ENCODE measurements at regions not wholly inside any gene's neighbourhood (a gene's known extent, or its start where the extent isn't known, plus 50 kb on each side); places are given as distances from the start of the nearest gene placed in this dataset.

DNA sequence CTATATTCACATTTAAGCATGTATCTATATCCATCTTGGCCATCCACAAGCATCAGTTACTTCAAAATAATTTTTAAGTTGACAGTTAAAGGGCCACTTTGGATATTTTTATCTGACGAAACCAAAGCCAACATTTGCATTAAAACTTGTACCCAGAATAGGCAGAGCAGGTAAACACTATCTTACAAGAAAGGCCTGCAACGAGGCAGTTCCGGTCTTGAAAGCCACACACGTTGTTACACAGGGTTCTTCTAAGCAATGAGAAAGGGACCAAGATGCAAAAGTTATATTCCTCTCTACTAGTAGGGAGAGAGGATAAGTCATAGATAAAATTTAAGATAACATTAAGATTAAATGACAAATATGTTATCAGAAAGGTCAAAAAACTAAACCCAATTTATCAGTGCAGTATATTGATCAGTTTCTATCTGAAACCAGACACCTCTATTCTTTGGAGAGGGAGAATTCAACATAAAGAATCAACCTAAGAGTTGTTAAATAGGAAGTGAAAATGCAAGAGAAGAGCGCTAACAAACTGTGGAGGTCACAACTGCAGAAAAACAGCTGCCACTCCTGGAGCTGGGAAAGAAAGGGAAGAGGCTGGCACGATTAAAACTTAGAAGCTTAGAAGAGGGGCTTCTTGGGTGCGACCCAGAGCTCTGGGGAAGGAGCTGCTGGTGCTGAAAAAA, 701.3 kb downstream of the TNS3 start:
- DNase-seq (ENCODE audit: low read depth in 2 of 2) = no peak

DNA sequence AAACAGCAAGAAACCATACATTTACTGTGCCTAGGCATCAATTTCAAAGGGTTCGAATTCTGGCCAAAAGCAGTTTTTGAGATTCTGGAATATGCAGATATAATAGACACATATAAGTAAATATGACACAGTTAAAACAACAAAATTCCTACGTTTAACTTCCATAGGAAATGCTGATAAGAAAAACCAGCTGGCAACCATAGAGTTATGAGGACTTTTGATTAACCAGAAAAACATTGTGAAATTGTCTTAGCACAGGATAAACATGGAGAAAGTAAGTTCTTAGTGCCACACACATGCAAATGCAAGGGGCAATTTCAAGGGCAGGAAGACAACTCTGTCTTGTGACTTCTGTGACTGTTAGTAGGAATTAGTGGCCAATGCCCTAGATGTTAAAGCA, 702.1 kb downstream of the TNS3 start:
- DNase-seq (ENCODE audit: low read depth in 2 of 2) = no peak

DNA sequence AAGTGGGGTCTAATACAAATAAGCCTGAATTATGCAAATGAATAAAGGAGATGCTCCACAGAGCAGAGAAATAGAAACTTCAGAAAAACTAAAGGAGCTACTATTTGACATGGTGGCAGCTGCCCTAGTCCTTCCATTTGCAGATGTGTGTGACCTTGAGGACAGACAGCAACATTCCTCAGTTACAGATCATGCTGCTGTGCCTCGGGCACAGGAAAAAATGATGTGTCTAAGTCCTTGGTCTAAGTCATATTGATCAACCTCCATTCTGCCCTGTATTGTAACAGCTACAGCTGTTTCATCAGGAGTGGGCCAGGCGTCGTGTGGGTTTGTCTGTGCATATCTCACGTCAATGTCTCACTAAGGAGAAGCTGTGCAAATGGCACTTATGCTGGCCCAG, 710.4 kb downstream of the TNS3 start:
- DNase-seq (ENCODE audit: low read depth in 2 of 2) = no peak

DNA sequence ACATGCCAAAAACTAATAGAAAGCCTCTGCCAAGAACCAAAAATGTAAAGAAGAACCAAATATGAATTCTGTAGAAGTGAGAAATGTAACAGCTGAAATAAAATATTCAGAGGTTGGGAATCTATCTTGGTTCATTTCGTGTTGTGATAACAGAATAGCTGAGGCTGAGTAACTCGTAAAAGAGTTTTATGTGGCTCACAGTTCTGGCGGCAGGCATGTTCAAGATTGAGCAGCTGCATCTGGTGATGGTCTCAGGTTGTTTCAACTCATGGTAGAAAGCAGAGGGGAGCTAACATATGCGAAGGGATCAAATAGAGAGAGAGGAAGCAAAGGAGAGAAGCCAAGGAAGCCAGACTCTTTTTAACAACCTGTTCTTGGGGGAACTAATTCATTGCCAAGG, 717.2 kb downstream of the TNS3 start:
- DNase-seq (ENCODE audit: low read depth in 2 of 2) = no peak

DNA sequence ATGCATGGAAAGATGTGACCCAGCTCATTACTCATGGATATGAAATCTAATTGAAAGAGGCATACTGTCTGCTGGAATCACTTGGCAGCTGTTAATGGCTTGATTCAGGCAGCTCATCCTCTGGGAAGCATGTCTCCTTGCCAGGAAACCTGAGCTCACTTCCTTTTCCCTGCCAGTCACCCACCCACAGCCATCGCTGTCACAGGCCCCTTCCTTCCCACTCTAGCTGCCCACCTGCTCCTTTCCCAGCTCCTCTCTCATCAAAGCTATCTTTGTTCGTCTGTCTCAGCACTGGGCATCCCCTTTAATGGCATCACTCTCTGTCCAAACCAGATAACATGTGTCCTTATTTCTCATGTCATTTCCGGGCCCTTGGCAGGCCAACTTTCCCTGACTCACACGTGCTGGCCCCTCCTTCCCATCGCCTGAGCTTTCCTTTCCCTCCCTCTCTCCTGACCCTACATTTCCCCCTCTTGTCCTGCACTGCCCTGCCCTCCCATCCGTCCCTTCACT, 721.9 kb downstream of the TNS3 start:
- DNase-seq (ENCODE audit: low read depth in 2 of 2) = no peak

DNA sequence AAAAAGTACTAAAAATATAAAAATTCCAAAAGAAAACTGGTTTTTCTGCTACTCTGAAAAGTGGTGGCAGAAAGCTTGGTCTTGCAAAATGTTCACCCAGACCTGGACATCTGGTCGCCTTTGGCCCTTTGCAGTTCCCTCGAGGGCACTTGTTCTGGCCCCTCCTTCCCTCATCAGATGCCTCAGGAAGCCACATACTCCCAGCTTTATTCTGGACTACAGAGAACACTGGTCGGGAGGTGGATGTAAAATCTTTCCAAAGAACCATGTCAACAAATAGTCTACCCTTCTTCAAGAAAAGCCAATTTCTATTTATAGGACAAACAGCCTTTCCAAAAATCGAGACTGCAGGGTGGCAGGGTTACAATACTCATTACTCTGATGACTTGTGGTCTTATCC, 726.1 kb downstream of the TNS3 start:
- no peak for DNase-seq (ENCODE audit: low read depth in 2 of 2)

DNA sequence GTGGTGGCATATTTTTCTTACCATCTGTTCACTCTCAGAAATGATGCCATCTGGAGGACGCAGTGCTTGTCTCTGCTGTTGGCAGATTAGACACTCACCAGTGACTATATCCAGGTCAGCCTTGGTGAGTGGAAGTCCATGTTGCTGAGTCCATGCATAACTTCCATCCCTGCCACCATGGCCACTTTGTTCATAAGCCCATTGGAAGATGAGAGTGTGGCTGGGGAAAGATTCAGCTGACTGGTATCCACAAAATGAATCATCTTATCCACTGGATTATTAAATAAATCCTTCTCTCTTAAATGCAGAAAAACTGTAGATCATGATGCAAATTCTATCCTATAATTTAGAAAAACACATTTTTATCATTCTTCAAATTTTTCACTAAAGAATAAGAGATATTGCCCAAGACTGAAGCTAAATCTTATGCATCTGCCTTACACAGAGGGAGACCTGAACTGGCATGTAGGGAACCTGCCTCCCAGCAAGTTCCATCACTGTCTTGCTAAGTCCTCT, 726.9 kb downstream of the TNS3 start:
- peak; percentile 60 to 67 for DNase-seq (ENCODE audit: low read depth in 2 of 2)

DNA sequence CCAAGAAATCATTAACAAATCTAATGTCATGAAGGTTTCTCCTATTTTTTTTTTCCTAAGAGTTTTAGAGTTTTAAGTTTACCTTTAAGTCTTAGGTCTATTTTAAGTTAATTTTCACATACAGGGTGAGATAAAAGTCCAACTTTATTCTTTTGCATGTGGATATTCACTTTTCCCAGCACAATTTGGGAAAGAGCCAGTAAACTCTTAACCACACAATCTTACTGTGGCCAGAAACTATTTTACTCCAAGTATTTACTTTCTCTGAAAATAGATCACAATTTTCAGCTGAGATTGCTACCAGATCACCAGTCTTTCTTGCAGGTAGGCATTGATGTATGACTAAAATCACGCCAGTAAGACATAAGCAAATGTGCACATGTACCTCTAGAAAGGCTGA, 728.5 kb downstream of the TNS3 start:
- no peak for DNase-seq (ENCODE audit: low read depth in 2 of 2)

DNA sequence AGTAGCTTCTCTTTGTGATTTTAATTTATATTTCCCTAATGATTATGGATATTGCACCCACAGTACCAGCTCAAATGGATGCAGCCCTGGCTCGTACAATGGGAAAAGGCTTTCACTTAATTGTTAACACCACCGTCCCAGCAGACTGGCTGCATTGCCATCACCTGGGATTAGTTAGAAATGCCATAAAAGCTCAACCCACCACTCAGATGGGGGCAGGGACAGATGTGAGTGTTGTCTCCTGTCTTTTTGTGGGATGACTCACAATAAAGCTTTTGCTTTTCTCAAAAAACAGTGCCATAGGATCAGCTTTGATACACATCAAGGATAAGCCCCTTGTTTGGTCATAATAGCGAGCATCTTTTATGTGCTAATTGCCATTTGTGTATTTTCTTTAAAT, 729.1 kb downstream of the TNS3 start:
- no peak for DNase-seq (ENCODE audit: low read depth in 2 of 2)

DNA sequence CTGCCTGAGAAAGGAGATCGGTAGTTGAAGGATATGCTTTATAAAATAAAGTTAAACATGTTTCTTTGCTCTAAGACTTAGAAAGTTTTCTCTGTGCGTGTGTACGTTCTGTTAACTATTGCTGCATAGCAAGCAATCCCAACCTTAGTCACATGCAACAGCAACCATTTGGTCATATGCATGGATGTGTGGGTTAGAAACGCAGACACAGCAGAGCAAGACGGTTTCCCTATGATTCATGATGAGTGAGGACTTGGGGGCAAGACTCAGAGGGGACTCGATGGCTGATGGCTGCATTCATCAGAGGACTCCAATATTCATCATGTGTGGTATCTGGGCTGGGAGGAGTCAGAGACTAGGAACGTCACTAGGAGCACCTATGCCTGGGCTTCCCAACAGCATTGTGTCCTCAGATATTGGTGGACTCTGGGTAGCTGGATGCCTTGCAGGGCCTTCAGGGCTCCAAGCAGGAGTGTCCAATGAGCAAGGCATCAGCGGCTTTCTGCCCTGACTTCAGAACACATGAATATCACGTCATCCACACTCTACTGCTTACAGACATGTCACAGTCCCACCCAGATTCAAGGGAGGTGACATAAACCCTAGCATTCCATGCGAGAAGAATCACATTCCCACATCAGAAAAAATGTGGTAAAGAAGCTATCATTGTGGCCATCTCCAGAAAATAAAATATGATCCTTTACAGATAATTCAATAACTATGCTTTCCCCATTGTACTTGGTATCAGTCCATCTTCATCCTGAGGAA, 731.2 kb downstream of the TNS3 start:
- DNase-seq (ENCODE audit: low read depth in 2 of 2) = no peak

DNA sequence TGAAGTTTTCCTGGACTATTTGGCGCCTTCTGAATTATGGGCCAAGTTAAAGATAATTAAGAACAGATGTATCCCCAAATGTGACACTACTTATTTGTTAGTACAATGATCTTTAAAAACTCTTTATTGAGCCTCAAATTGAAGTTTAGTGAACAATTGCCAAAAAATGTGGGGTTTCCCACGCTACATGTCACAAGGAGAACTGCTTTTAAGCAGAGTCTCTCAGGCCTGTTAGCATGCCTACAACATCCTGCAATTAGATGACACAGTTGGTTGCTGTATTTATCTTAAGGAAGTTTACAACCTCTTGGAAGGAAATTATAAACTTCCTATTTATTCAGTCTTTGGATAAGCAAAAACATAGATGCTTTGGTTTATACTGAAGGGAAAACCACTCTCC, 733.0 kb downstream of the TNS3 start:
- peak in 1 of 2 experiments; percentile 63 for DNase-seq (ENCODE audit: low read depth in 2 of 2)

DNA sequence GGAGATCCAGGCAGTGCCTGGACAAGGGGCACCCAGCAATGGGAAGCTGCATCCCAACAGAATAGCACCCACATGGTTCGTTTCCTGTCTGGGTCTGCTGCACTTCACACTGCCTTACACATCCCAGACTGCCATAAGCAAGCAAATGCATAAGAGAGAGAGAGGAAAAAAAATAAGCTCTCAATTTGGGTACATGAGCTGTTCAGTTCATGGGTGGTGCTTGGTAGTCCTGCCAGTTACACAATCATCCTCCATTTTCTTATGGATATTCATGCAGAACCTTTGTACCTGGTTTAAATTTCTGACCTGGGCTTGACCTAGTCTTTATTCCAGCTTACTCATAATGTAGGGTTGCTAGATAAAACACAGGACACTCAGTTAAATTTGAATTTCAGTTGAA, 733.6 kb downstream of the TNS3 start:
- no peak for DNase-seq (ENCODE audit: low read depth in 2 of 2)

DNA sequence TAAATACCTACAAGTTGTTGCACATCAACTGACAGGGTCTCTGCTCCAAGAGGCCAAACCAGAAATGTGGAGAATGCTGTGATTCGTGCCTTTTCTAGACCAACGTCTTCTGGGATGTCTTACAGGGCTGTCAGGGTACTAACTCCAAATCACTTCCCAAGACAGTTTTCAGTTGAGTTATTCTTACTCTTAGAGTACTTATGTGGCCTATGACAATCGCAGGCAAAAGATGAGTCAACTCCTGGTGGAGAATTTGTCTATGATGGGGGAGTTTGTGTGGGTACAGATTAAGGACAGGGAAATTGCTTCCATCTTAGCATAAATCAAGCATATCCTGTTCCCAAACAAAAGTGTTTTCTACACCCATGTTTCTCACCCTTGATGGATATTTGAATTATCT, 734.8 kb downstream of the TNS3 start:
- DNase-seq (ENCODE audit: low read depth in 2 of 2) = no peak

DNA sequence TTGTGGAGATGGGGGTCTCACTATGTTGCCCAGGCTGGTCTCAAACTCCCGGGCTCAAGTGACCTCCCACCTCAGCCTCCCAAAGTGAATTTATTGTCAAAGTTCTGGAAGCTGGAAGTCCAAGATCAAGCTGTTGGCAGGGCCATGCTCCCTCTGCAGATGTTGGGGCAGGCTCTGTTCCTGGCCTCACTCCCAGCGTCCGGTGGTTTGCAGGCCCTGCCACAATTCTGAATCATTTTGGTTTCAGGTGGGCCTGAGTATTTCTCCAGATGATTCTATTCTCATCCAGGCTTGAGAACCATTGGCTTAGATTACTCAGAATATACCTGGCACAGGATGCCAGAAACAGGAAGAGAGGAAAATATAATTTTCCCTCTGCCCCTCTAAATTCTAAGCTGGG, 737.4 kb downstream of the TNS3 start:
- DNase-seq (ENCODE audit: low read depth in 2 of 2) = no peak

DNA sequence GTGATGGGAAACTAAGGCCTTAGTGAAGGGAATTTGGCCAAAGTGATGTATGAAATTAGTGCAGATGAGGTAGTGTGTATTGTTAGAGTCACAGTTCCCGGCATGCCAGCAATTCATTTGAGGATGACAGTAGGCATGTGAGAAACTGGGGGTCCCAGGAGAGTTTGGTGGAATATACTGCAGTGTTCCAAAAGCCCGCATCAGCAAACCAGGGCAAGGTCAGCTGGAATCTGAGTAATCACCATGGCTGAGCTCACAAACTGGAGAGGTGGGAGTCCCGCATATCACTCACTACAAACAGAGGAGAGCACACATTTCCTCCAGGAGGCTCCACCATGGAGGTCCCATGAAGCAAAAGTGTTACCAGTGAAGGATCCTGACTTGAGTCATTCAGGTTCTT, 740.7 kb downstream of the TNS3 start:
- DNase-seq (ENCODE audit: low read depth in 2 of 2) = no peak

DNA sequence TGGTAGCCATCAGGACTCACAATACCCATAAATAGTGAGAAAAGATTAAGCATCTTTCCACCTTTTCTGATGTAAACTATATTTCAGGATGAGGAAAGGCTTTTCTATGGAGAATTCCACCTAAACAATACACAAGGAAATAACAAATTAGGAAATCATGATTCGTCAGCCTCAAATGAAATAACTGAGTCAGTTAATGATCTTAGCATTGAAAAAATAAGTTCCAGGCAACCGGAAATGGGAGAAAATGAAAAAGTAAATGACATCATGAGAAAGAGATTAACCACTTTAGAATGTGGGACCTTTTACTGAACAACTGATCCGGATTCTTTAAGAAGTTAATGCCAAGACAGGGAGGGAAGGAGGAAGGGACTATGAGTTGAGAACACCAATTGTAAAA, 742.3 kb downstream of the TNS3 start:
- no peak for DNase-seq (ENCODE audit: low read depth in 2 of 2)

DNA sequence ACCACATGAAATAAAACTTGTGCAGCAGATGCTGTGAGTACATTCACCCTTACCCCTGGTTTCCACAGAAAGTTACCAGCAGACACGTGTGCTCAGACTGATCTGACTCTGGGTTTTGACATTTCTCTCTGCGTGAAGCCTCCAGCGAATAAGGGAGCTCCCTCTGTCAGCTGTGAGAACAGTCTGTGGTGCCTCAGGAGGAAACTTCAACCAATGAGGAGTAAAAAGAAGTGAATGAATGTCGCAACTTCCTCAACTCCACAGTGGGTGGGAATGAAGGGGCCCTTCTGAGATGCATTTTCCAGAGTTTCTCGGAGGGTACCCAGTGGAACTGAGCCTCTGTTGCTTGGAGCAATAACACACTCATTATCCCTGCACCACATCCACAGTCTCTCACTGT, 743.4 kb downstream of the TNS3 start:
- DNase-seq (ENCODE audit: low read depth in 2 of 2) = no peak

DNA sequence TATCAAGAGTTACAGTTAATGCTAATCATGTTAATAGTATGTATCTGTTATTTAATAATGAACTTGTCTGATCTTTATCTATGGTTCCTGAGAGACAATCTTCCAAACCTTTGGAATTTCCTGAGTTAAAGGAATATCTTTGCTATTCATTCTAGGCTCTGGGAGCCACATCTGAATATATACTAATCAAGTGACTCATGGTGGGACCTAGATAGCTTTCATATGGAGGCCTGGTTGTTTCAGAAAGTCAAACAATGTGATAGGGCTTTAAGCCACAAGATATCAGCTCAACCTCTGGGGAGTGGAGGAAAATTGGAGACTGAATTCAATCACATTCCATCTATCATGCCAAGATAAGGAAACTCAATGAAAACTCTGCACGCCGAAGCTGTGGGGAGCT, 746.4 kb downstream of the TNS3 start:
- peak; percentile 32 to 35 for DNase-seq (ENCODE audit: low read depth in 2 of 2)

DNA sequence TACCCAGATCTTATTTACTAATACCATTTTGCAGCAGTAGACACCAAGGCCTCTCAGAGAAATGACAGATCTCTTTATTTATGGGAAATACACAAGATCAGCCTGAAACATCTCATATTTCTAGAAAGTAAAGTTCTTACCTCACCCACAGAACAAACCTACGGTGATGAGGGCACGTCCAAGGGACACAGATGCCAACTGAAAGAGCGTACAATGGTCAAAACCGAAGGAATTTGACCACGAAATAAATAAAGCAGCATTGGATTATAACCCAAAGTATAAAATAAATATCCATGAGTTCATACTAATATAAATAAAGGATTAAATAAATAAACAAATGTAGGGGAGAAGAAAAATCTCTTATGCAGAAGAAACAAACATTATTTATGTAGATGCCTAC, 747.0 kb downstream of the TNS3 start:
- no peak for DNase-seq (ENCODE audit: low read depth in 2 of 2)

DNA sequence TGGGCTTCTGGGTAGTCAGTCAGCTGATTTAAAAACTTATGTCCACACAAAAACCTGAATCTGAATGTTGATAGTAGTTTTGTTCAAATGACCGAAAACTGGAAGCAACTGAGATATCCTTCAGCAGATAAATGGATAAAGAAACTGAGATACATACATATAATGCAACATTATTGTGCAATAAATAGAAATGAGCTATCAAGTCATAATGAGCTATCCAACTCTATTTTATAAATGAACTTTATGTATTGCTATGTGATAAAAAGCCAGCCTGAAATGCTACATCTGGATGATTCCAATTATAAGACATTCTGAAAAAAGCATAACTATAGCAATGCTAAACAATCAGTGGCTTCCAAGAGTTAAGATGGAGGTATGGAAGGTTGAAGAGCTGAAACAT, 748.7 kb downstream of the TNS3 start:
- no peak for DNase-seq (ENCODE audit: low read depth in 2 of 2)

DNA sequence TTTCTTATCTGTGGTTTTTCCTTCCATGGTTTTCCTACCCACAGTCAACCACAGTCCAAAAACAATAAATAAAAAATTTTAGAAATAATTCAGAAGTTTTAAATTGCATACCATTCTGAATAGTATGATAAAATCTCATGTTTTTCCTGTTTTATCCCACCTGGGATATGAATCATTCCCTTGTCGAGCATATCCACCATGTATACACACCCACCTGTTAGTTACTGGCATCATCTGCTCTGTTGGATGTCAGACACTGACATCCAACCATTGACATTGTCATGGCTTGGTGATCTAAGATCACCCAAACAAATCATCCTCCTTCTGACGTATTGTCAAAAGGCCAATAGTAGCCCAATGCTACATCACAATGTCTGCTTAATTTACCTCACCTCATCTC, 749.8 kb downstream of the TNS3 start:
- DNase-seq (ENCODE audit: low read depth in 2 of 2) = no peak

DNA sequence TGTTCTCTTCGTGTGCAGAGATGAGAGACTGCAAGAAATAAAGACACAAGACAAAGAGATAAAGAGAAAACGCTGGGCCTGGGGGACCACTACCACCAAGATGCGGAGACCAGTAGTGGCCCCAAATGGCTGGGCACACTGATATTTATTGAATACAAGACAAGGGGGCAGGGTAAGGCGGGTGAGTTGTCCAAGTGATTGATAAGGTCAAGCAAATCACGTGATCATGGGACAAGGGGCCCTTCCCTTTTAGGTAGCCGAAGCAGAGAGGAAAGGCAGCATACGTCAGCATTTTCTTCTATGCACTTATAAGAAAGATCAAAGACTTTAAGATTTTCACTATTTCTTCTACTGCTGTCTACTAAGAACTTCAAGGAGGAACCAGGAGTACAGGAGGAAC, 762.1 kb downstream of the TNS3 start:
- no peak for DNase-seq (ENCODE audit: low read depth in 2 of 2)

DNA sequence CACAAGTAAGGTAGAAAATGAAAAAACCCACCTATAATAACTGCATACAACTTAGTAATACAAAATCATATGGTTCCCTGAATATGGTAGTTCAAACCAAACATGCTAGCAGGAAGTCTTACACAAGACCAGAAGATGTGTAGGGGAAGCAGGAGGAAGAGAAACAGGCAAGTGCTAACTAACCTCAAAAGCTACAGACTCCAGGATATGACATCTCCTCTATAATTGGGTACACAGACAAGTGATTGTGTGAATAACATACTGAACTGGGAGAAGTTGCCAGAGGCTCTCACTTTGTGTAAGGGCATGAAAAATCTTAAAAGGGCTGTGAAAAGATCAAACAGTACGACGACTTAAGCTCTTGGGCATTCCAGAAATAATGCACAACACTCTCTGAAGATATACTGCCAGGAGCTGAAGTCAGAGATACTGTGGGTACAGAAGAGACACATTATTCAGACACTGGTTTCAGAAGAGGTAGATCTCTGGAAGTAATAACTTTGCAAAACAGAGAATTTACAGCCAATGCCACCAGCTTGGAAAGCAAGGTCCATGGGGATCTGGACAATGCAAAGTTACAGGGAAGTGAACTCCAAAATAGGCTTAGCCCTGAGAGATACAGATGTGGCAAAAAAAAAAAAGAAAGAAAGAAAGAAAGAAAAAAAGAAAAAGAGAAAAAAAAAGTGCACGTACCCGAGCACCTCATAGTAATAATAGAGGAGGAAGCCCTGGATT, 767.2 kb downstream of the TNS3 start:
- no peak for DNase-seq (ENCODE audit: low read depth in 2 of 2)
